Left lung (tissue), 4 donors: ENCODE measurements at regions not wholly inside any gene's neighbourhood (a gene's known extent, or its start where the extent isn't known, plus 50 kb on each side); places are given as distances from the start of the nearest gene placed in this dataset.

Source experiments
- ATAC-seq: fragments of 200-7000 bp; cut with Tn5 transposase; one replicate; pipeline ENCODE4 v1.9.1; 2020; ENCODE audit warnings: moderate library complexity
- DNase-seq, 4 donors: peaks; one replicate each; pipeline ENCODE4 v3.0.0-alpha.2; 2013 to 2020
- H3K27ac ChIP-seq, 2 donors: fragments of 200-600 bp; sonication (generic) in 1 of 2; one replicate each; pipeline versions ENCODE4 v1.5.0 to v1.8.0; 2020 to 2021
- H3K27me3 ChIP-seq, 2 donors: fragments of 200-600 bp; sonication (generic) in 1 of 2; one replicate each; pipeline versions ENCODE4 v1.5.0 to v1.8.0; 2020 to 2021
- H3K36me3 ChIP-seq, 2 donors: fragments of 200-600 bp; sonication (generic) in 1 of 2; one replicate each; pipeline versions ENCODE4 v1.5.0 to v1.8.0; 2020 to 2021
- H3K4me1 ChIP-seq, 2 donors: fragments of 200-600 bp; one replicate each; pipeline ENCODE4 v1.8.0; 2021
- H3K4me3 ChIP-seq, 2 donors: fragments of 200-600 bp; sonication (generic) in 1 of 2; one replicate each; pipeline versions ENCODE4 v1.5.0 to v1.8.0; 2020 to 2021; ENCODE audit warnings: mild to moderate bottlenecking in 1 of 2
- H3K9me3 ChIP-seq, 2 donors: fragments of 200-600 bp; sonication (generic) in 1 of 2; one replicate each; pipeline versions ENCODE4 v1.5.0 to v1.8.0; 2020 to 2021
- intact Hi-C, 2 donors: fragments of 100-400 bp; cut with DNase I; formaldehyde crosslinking; loops; one replicate each; pipeline versions ENCODE4 v1.11.2 to v1.14.2; 2022
- TF ChIP-seq, protein P1 (sequence below), 2 donors: fragments of 200-600 bp; sonication (generic) in 1 of 2; IDR thresholded peaks; one replicate each; pipeline versions ENCODE4 v1.5.0 to v1.8.0; 2021; ENCODE audit warnings: antibody characterized with exemption in 2 of 2
- donor health status: DM: no; HTN: yes; CAD: no.
- donor health status: DM: no; HTN: no; CAD: no.

DNA sequence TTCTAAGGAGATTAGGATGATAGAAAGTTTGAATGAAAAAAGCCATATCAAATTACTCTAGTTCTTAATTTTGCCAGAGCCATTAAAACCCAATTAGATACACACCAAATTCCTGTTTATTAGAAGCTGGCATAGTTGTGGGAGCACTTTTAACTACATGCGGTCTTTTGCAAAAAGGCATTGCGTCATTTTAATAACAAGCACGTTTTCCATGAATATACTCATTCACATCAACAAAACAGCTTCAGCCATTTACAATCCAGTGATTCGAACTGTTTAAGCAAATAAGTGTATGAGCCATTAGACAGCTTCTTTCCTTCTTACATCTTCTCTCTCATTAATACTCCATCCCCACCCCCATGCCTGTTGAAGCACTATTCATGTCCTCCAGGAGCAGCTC is 109.5 kb upstream of the EOLA2 start:
- DNase-seq (no peak), ATAC-seq (no peak)
- Histone ChIP-seq H3K9me3 (no peaks in the 10 kb centered on the region), H3K4me1 (no peaks in the 10 kb centered on the region), H3K36me3 (no peaks in the 10 kb centered on the region), H3K27ac (no peak overlapping the region), H3K4me3 (no peak overlapping the region), H3K27me3 (no peaks in the 10 kb centered on the region)
- TF ChIP-seq, protein P1, sequence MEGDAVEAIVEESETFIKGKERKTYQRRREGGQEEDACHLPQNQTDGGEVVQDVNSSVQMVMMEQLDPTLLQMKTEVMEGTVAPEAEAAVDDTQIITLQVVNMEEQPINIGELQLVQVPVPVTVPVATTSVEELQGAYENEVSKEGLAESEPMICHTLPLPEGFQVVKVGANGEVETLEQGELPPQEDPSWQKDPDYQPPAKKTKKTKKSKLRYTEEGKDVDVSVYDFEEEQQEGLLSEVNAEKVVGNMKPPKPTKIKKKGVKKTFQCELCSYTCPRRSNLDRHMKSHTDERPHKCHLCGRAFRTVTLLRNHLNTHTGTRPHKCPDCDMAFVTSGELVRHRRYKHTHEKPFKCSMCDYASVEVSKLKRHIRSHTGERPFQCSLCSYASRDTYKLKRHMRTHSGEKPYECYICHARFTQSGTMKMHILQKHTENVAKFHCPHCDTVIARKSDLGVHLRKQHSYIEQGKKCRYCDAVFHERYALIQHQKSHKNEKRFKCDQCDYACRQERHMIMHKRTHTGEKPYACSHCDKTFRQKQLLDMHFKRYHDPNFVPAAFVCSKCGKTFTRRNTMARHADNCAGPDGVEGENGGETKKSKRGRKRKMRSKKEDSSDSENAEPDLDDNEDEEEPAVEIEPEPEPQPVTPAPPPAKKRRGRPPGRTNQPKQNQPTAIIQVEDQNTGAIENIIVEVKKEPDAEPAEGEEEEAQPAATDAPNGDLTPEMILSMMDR (IDR thresholded peaks at IDR 0.05), result no peak
- intact Hi-C loops, result no loop called here

DNA sequence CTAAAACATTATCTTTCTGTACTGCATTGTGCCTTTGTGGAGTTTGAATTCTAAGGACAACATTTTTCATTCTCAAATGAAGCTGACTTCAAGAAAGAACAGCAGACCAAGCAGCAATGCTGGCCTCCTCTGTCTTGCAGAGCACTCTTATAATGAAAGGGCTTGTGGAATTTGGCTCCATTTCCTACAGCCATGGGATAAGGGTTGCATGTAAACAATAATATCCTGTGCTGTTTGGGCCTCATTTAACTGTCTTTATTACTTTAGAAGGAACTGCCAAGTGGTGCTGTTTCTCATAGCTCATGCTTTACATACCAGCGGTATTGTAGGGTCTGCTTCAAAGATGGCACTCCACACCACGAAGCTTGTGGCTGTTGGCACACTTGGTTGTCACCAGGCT is 111.4 kb upstream of the EOLA2 start:
- peak; percentile 44 for ATAC-seq

DNA sequence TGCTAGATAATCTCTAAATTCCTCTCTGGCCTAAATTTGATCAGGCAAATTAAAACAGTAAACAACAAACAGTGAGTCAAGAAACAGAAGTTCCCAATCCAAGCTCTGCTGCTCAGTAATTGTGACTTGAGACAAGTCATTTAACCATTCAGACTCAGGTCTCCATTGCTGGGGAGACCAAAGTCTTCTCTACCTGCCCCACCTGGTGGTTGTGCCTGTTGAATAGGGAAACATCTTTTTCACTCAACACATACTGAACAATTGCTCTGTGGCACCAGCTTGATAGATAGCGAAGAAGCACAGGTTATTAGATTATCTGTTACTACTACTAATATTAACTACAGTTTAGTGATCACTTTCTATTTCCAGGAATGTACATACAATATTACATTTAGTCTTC is 112.1 kb upstream of the EOLA2 start:
- intact Hi-C loops, result no loop called here
- Histone ChIP-seq H3K27ac (no peak overlapping the region), H3K4me1 (no peaks in the 10 kb centered on the region), H3K9me3 (no peaks in the 10 kb centered on the region), H3K36me3 (no peaks in the 10 kb centered on the region), H3K27me3 (no peaks in the 10 kb centered on the region), H3K4me3 (no peak overlapping the region)
- ATAC-seq (no peak), DNase-seq (no peak)
- TF ChIP-seq, protein P1 (IDR thresholded peaks at IDR 0.05), result no peak

More for the DNA sequence above, 111.4 kb upstream of the EOLA2 start:
- Histone ChIP-seq H3K27ac (no peak overlapping the region), H3K4me1 (no peaks in the 10 kb centered on the region), H3K27me3 (no peaks in the 10 kb centered on the region), H3K9me3 (no peaks in the 10 kb centered on the region), H3K36me3 (no peaks in the 10 kb centered on the region), H3K4me3 (no peak overlapping the region)
- peak in 2 of 4 donors; percentile 36 to 72 for DNase-seq
- TF ChIP-seq, protein P1 (IDR thresholded peaks at IDR 0.05), result no peak
- intact Hi-C loops, result no loop called here

DNA sequence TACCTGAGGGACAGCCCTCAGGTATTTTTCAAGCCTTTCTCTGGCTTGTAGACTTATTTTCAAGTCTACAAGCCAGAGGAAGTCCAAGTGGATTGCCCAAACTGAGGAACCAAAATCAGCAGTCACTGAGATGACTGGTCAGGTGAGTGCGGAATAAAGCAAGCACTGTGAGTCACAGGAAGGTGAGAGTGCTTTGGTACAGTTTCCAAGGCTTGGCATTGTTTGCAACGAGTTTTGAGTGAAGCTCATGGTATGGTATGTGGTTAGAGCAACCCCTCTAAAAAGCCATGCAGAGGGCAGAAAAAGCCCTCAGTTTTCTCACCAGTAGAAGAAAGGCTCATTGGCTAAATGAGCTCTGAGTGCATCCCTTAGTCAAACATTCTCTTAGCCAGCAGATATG is 112.8 kb upstream of the EOLA2 start:
- no peak for DNase-seq
- H3K27ac ChIP-seq, result no peak overlapping the region
- peak; percentile 57 for ATAC-seq
- H3K4me3 ChIP-seq, result no peak overlapping the region
- no peaks in the 10 kb centered on the region for H3K9me3 ChIP-seq
- no peaks in the 10 kb centered on the region for H3K27me3 ChIP-seq
- H3K4me1 ChIP-seq, result no peaks in the 10 kb centered on the region
- no peaks in the 10 kb centered on the region for H3K36me3 ChIP-seq
- TF ChIP-seq, protein P1 (IDR thresholded peaks at IDR 0.05), result no peak
- intact Hi-C loops, result no loop called here

DNA sequence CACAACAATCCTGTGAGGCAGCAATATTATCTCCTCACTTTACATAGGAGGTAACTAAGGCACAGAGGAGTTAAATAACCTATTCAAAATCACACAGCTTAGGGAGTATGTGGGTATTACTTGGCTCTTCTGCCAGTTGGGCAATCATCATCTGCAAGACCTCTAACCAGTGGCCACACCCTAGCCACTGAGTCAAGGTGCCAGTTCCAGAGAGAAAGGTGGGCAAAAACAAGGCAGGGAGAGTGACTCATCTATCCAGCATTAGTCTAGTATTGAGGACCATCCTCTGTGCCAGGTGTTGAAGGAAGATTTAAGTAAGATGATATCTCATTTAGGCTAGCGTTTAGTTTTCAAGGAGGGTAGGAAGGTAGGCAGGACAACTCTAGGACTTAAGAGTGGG is 113.9 kb upstream of the EOLA2 start:
- H3K27ac ChIP-seq, result no peak overlapping the region
- no peak for ATAC-seq
- no peak overlapping the region for H3K4me3 ChIP-seq
- H3K4me1 ChIP-seq, result no peaks in the 10 kb centered on the region
- H3K36me3 ChIP-seq, result no peaks in the 10 kb centered on the region
- no peaks in the 10 kb centered on the region for H3K27me3 ChIP-seq
- H3K9me3 ChIP-seq, result no peaks in the 10 kb centered on the region
- no peak for DNase-seq
- TF ChIP-seq, protein P1 (IDR thresholded peaks at IDR 0.05), result no peak
- intact Hi-C loops, result no loop called here
